ENCODE measurements at regions not wholly inside any gene's neighbourhood (a gene's known extent, or its start where the extent isn't known, plus 50 kb on each side); places are given as distances from the start of the nearest gene placed in this dataset.

DNA sequence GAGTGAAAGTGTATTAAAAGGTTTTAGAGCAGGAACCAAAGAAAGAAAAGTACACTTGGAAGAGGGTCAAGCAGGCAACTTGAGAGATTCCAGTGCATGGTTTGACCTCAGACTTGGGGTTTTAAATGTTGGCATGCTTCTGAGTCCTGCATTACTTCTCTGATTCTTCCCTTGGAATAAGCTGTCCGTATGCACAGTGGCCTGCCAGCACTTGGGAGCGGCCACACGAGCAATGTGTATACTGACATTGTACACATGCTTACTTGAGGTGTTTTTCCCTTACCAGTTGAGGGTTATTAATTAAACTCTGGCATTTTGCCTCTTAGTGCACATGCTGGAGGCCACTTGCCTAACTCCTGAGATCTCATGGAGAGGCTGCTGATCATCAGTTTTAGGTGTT lies 786.6 kb upstream of the RGS18 start:
- Histone ChIP-seq H3K36me3 (no peaks in the 10 kb centered on the region), H3K4me1 (no peaks in the 10 kb centered on the region), H3K9me3 (no peaks in the 10 kb centered on the region), H3K27ac (no peak overlapping the region), H3K27me3 (no peaks in the 10 kb centered on the region), H3K4me3 (no peak overlapping the region)
- WGBS (ENCODE audit: insufficient coverage, low coverage, low lambda C conversion rate, missing lambda C conversion rate): 54% methylated on average over 2 of the region's 3 CpGs
- TF ChIP-seq, protein P1, sequence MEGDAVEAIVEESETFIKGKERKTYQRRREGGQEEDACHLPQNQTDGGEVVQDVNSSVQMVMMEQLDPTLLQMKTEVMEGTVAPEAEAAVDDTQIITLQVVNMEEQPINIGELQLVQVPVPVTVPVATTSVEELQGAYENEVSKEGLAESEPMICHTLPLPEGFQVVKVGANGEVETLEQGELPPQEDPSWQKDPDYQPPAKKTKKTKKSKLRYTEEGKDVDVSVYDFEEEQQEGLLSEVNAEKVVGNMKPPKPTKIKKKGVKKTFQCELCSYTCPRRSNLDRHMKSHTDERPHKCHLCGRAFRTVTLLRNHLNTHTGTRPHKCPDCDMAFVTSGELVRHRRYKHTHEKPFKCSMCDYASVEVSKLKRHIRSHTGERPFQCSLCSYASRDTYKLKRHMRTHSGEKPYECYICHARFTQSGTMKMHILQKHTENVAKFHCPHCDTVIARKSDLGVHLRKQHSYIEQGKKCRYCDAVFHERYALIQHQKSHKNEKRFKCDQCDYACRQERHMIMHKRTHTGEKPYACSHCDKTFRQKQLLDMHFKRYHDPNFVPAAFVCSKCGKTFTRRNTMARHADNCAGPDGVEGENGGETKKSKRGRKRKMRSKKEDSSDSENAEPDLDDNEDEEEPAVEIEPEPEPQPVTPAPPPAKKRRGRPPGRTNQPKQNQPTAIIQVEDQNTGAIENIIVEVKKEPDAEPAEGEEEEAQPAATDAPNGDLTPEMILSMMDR (IDR thresholded peaks at IDR 0.05): no peak
- TF ChIP-seq POLR2A (IDR thresholded peaks at IDR 0.05): no peak
- no peak for DNase-seq
- intact Hi-C loops (cut with DNase I): no loop called here
- no peak for ATAC-seq

- ATAC-seq (no peak), DNase-seq (no peak)
- Histone ChIP-seq H3K4me3 (no peak overlapping the region), H3K4me1 (no peaks in the 10 kb centered on the region), H3K27ac (no peak overlapping the region), H3K9me3 (peaks cover 0 to 2% (median 0%) of the 10 kb centered on the region in 4 donors), H3K36me3 (no peaks in the 10 kb centered on the region), H3K27me3 (no peaks in the 10 kb centered on the region)
- TF ChIP-seq POLR2A (IDR thresholded peaks at IDR 0.05): no peak
- TF ChIP-seq, protein P1 (IDR thresholded peaks at IDR 0.05): no peak
- intact Hi-C loops (cut with DNase I): no loop called here
Observed at GRCh38 chr1:191388283-191388682, 770.0 kb upstream of the RGS18 start.

GRCh38 chr1:191396622-191397021 lies 761.6 kb upstream of the RGS18 start:
- Histone ChIP-seq H3K27ac (no peak overlapping the region), H3K4me1 (no peaks in the 10 kb centered on the region), H3K4me3 (no peak overlapping the region), H3K9me3 (no peaks in the 10 kb centered on the region), H3K36me3 (no peaks in the 10 kb centered on the region), H3K27me3 (no peaks in the 10 kb centered on the region)
- TF ChIP-seq POLR2A (IDR thresholded peaks at IDR 0.05): no peak
- TF ChIP-seq, protein P1 (IDR thresholded peaks at IDR 0.05): no peak
- WGBS (ENCODE audit: insufficient coverage, low coverage, low lambda C conversion rate, missing lambda C conversion rate): 53% methylated on average over 5 of the region's 5 CpGs
- intact Hi-C loops (cut with DNase I): no loop called here
- no peak for DNase-seq
- no peak for ATAC-seq

- Histone ChIP-seq H3K9me3 (no peaks in the 10 kb centered on the region), H3K27ac (no peak overlapping the region), H3K4me1 (no peaks in the 10 kb centered on the region), H3K4me3 (no peak overlapping the region), H3K27me3 (no peaks in the 10 kb centered on the region), H3K36me3 (no peaks in the 10 kb centered on the region)
- ATAC-seq (no peak), DNase-seq (no peak)
- intact Hi-C loops (cut with DNase I): no loop called here
- no peak for TF ChIP-seq POLR2A (IDR thresholded peaks at IDR 0.05)
- TF ChIP-seq, protein P1 (IDR thresholded peaks at IDR 0.05): no peak
- 49% methylated on average over 4 of the region's 4 CpGs for WGBS (ENCODE audit: insufficient coverage, low coverage, low lambda C conversion rate, missing lambda C conversion rate)
Observed at GRCh38 chr1:191398551-191398950, 759.7 kb upstream of the RGS18 start.

DNA sequence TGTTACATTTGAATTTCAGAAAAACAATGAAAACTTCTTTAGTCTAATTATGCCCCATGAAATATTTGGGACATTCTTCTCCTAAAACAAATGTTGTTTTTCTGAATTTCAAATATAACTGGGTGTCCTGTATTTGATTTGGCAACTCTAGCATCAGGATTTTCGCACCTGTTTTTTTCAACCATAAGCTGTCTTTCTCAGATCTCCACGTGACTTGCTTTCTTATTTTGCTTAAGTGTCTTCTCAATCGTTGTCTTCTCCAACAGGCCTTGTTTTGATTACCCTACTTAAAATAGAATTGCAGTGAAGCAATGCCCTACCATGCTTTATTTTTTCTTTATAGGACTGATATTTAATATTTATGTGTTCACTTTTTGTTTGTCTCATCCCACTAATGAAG lies 752.8 kb upstream of the RGS18 start:
- H3K27ac ChIP-seq: no peak overlapping the region
- no peaks in the 10 kb centered on the region for H3K4me1 ChIP-seq
- no peaks in the 10 kb centered on the region for H3K36me3 ChIP-seq
- H3K4me3 ChIP-seq: no peak overlapping the region
- DNase-seq: no peak
- no peaks in the 10 kb centered on the region for H3K27me3 ChIP-seq
- WGBS (ENCODE audit: insufficient coverage, low coverage, low lambda C conversion rate, missing lambda C conversion rate): 29% methylated on average over 3 of the region's 3 CpGs
- TF ChIP-seq POLR2A (IDR thresholded peaks at IDR 0.05): no peak
- TF ChIP-seq, protein P1 (IDR thresholded peaks at IDR 0.05): no peak
- intact Hi-C loops (cut with DNase I): no loop called here
- no peaks in the 10 kb centered on the region for H3K9me3 ChIP-seq
- ATAC-seq: no peak
